Ovary (tissue), 3 donors: ENCODE measurements at regions not wholly inside any gene's neighbourhood (a gene's known extent, or its start where the extent isn't known, plus 50 kb on each side); places are given as distances from the start of the nearest gene placed in this dataset.

Experiments used
- CTCF ChIP-seq, 3 donors: fragments of 450-650 bp in 2 of 3; fragments of 200-600 bp in 1 of 3; IDR thresholded peaks; one replicate each; pipeline versions ENCODE4 v1.5.1 to v1.8.0; 2016 to 2022; ENCODE audit warnings: antibody characterized with exemption in 3 of 3, mild to moderate bottlenecking in 1 of 3
- EP300 ChIP-seq: sonication (generic); formaldehyde crosslinking; IDR thresholded peaks from one replicate; pipeline ENCODE4 v1.6.1; 2017; ENCODE audit warnings: antibody characterized with exemption
- POLR2A ChIP-seq: fragments of 450-650 bp; IDR thresholded peaks from one replicate; pipeline ENCODE4 v1.6.1; 2017; ENCODE audit warnings: antibody characterized with exemption, mild to moderate bottlenecking, moderate library complexity
- donor health status: DM: no; HTN: no; CAD: no.

GRCh38 chr14:92223025-92223424 is 99.9 kb upstream of the SLC24A4 start:
- TF ChIP-seq CTCF (IDR thresholded peaks at IDR 0.05) = no peak
- TF ChIP-seq POLR2A = no peak
- no peak for TF ChIP-seq EP300
